Hepatocyte (in vitro differentiated cells): ENCODE measurements at regions not wholly inside any gene's neighbourhood (a gene's known extent, or its start where the extent isn't known, plus 50 kb on each side); places are given as distances from the start of the nearest gene placed in this dataset.
"Not testable (repeated sequence)": the region's sequence is repeated elsewhere in the genome, so short reads cannot be mapped to it uniquely, and the experiment has no call there.

Source experiments
- DNase-seq: peaks from one replicate; pipeline ENCODE4 v3.0.0-alpha.2; 2016; ENCODE audit warnings: low spot score
- H2AFZ ChIP-seq: fragments of 200-600 bp; sonication (generic); 2 replicates; pipeline ENCODE4 v1.6.0; 2016; ENCODE audit warnings: antibody characterized with exemption, mild to moderate bottlenecking
- H3K27ac ChIP-seq: fragments of 200-600 bp; sonication (generic); 2 replicates; pipeline ENCODE4 v1.5.1; 2016; ENCODE audit warnings: mild to moderate bottlenecking
- H3K27me3 ChIP-seq: fragments of 200-600 bp; sonication (generic); 2 replicates; pipeline ENCODE4 v1.6.1; 2016
- H3K36me3 ChIP-seq: fragments of 200-600 bp; sonication (generic); replicated peaks from 2 replicates; pipeline ENCODE4 v1.5.1; 2016; ENCODE audit warnings: low read depth; ENCODE audit not compliant: insufficient read depth
- H3K4me1 ChIP-seq: fragments of 200-600 bp; sonication (generic); 2 replicates; pipeline ENCODE4 v1.5.1; 2016; ENCODE audit warnings: mild to moderate bottlenecking, moderate library complexity; ENCODE audit not compliant: insufficient read depth
- H3K4me2 ChIP-seq: fragments of 200-600 bp; sonication (generic); 2 replicates; pipeline ENCODE4 v1.6.0; 2016
- H3K4me3 ChIP-seq: fragments of 200-600 bp; sonication (generic); 2 replicates; pipeline ENCODE4 v1.5.1; 2016; ENCODE audit warnings: mild to moderate bottlenecking
- H3K79me2 ChIP-seq: fragments of 200-600 bp; sonication (generic); 2 replicates; pipeline ENCODE4 v1.6.0; 2017; ENCODE audit warnings: mild to moderate bottlenecking
- H3K9me2 ChIP-seq: fragments of 200-600 bp; sonication (generic); replicated peaks from 2 replicates; pipeline ENCODE4 v1.6.0; 2017; ENCODE audit warnings: mild to moderate bottlenecking; ENCODE audit not compliant: insufficient read depth
- H3K9me3 ChIP-seq: fragments of 200-600 bp; sonication (generic); 2 replicates; pipeline ENCODE4 v1.5.1; 2016; ENCODE audit warnings: low read depth, mild to moderate bottlenecking
- H4K20me1 ChIP-seq: fragments of 200-600 bp; sonication (generic); 2 replicates; pipeline ENCODE4 v1.6.0; 2016; ENCODE audit warnings: mild to moderate bottlenecking; ENCODE audit not compliant: insufficient read depth, poor library complexity, severe bottlenecking
- CTCF ChIP-seq: fragments of 200-600 bp; sonication (generic); IDR thresholded peaks from 2 replicates; pipeline ENCODE4 v1.5.1; 2016; ENCODE audit warnings: antibody characterized with exemption, mild to moderate bottlenecking; ENCODE audit not compliant: poor library complexity
- EZH2 ChIP-seq: fragments of 200-600 bp; sonication (generic); IDR thresholded peaks from 2 replicates; pipeline ENCODE4 v1.6.1; 2016; ENCODE audit warnings: antibody characterized with exemption, mild to moderate bottlenecking, borderline replicate concordance
- EZH2phosphoT487 ChIP-seq: fragments of 200-600 bp; sonication (generic); IDR thresholded peaks from one replicate; pipeline ENCODE4 v1.6.1; 2018; ENCODE audit warnings: antibody characterized with exemption, mild to moderate bottlenecking, low read depth, moderate library complexity; ENCODE audit not compliant: unreplicated experiment, severe bottlenecking
- WGBS: methylation state at CpG from one replicate; pipeline ENCODE4 v1.1.6; 2016; ENCODE audit warnings: low lambda C conversion rate; ENCODE audit errors: missing lambda C conversion rate; 5-methylcytosine and 5-hydroxymethylcytosine counted together

DNA sequence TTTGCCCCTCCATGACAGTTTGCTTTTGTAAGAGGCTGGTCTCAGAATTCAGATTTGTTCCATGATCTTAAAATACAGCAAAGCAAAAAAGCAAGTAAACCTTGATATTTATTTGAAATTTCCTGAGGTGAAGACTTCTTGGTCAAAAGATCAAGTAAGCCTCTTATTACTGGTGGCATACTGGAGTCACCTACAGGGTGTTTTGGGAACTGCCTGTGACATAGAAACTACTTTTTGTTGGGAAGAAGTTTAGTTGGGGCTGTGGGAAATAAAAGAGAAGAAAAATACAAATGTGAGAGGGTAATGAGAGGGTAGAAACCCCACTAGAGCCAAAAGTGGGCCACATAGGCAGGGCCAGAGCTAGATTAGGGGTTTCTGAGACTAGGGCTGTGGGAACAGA lies 217.9 kb downstream of the OTUD1 start:
- H3K9me2 ChIP-seq = no peaks in the 10 kb centered on the region
- H3K4me3 ChIP-seq = no peak overlapping the region
- DNase-seq = peak; percentile 18
- H2AFZ ChIP-seq = no peak overlapping the region
- H3K4me1 ChIP-seq = no peaks in the 10 kb centered on the region
- no peaks in the 10 kb centered on the region for H3K9me3 ChIP-seq
- H3K27ac ChIP-seq = no peak overlapping the region
- H3K36me3 ChIP-seq = no peaks in the 10 kb centered on the region
- H3K27me3 ChIP-seq = no peaks in the 10 kb centered on the region
- no peaks in the 10 kb centered on the region for H3K79me2 ChIP-seq
- TF ChIP-seq CTCF = peak; percentile 55
- TF ChIP-seq EZH2phosphoT487 = no peak
- TF ChIP-seq EZH2 = no peak
- no peaks in the 10 kb centered on the region for H4K20me1 ChIP-seq
- H3K4me2 ChIP-seq = no peak overlapping the region

DNA sequence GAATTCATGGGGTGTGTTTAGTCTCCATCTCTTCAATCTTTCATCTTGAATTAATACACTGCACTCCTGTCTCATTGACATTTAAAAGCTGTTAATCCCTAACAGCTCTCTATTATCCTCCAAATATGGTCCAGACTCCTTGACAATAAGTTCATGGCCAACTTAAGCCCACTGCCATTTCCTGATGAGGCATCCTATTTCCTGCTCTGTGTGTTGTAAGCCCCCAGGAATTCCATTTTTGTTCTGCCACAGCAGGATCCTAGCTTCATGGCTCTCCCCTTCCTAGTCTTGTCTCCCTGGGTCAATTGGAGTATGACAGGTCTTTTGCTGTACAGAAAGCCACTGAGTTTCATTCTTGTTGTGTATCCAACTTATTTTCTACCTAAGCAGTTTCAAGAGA lies 218.8 kb downstream of the OTUD1 start:
- no peaks in the 10 kb centered on the region for H3K27me3 ChIP-seq
- no peaks in the 10 kb centered on the region for H3K9me3 ChIP-seq
- H4K20me1 ChIP-seq = no peaks in the 10 kb centered on the region
- H3K4me2 ChIP-seq = no peak overlapping the region
- TF ChIP-seq EZH2 (no peak), EZH2phosphoT487 (no peak), CTCF (no peak)
- no peaks in the 10 kb centered on the region for H3K36me3 ChIP-seq
- no peaks in the 10 kb centered on the region for H3K79me2 ChIP-seq
- H2AFZ ChIP-seq = no peak overlapping the region
- DNase-seq = no peak
- H3K27ac ChIP-seq = no peak overlapping the region
- no peaks in the 10 kb centered on the region for H3K4me1 ChIP-seq
- no peaks in the 10 kb centered on the region for H3K9me2 ChIP-seq
- H3K4me3 ChIP-seq = no peak overlapping the region

GRCh38 chr10:23671866-23672265 lies 233.0 kb downstream of the OTUD1 start:
- DNase-seq, H4K20me1 ChIP-seq, H3K27ac ChIP-seq, H3K4me2 ChIP-seq, H3K27me3 ChIP-seq, H2AFZ ChIP-seq, H3K4me3 ChIP-seq, H3K4me1 ChIP-seq, H3K9me3 ChIP-seq, H3K79me2 ChIP-seq, H3K36me3 ChIP-seq, H3K9me2 ChIP-seq: not testable (repeated sequence)
- 47% methylated on average over 7 of the region's 7 CpGs for WGBS

DNA sequence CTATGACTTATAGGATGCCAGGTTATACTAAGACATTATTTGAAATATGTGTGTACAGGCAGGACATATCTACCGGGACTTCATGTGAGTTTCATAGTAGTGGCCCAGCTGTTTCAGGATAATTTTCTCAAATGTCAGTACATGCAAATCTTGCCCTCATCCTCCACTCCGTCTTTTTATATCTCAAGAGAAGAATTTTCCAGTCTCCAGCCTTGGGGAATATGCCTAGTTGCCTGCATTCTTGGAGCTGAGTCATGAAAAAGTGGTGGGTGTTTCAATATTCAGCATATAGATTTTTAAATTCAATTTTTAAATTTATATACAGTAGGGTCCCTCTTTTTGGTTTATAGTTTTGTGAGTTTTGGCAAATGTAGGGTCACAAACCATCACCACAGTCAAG lies 236.7 kb downstream of the OTUD1 start:
- Histone ChIP-seq H3K27me3 (no peaks in the 10 kb centered on the region), H3K4me1 (no peaks in the 10 kb centered on the region), H3K79me2 (no peaks in the 10 kb centered on the region), H3K27ac (no peak overlapping the region), H3K9me3 (no peaks in the 10 kb centered on the region), H4K20me1 (no peaks in the 10 kb centered on the region), H3K4me2 (no peak overlapping the region), H3K9me2 (no peaks in the 10 kb centered on the region), H3K36me3 (no peaks in the 10 kb centered on the region), H3K4me3 (no peak overlapping the region), H2AFZ (no peak overlapping the region)
- WGBS = 94% methylated on average over 2 of the region's 2 CpGs
- DNase-seq = no peak
- TF ChIP-seq EZH2 (no peak), CTCF (no peak), EZH2phosphoT487 (no peak)
